Choroid plexus epithelial cell (primary cell): ENCODE measurements at regions not wholly inside any gene's neighbourhood (a gene's known extent, or its start where the extent isn't known, plus 50 kb on each side); places are given as distances from the start of the nearest gene placed in this dataset.
A peak's percentile ranks its signal among the peaks of the same experiment; 100 is the strongest.
"Not testable (repeated sequence)": the region's sequence is repeated elsewhere in the genome, so short reads cannot be mapped to it uniquely, and the experiment has no call there.

Experiments used
- DNase-seq: peaks from one replicate; pipeline ENCODE4 v3.0.0-alpha.2; 2010; ENCODE audit warnings: low read depth
- H3K4me3 ChIP-seq: 2 replicates; pipeline ENCODE4 v1.5.1; 2011; ENCODE audit warnings: low read depth, mild to moderate bottlenecking, control low read depth, low read length, moderate library complexity
- TF ChIP-seq, protein P1 (sequence below): conservative IDR thresholded peaks from 2 replicates; pipeline ENCODE4 v1.5.1; 2011; ENCODE audit warnings: low read depth, mild to moderate bottlenecking, control low read depth, inconsistent platforms, low read length, moderate library complexity

DNA sequence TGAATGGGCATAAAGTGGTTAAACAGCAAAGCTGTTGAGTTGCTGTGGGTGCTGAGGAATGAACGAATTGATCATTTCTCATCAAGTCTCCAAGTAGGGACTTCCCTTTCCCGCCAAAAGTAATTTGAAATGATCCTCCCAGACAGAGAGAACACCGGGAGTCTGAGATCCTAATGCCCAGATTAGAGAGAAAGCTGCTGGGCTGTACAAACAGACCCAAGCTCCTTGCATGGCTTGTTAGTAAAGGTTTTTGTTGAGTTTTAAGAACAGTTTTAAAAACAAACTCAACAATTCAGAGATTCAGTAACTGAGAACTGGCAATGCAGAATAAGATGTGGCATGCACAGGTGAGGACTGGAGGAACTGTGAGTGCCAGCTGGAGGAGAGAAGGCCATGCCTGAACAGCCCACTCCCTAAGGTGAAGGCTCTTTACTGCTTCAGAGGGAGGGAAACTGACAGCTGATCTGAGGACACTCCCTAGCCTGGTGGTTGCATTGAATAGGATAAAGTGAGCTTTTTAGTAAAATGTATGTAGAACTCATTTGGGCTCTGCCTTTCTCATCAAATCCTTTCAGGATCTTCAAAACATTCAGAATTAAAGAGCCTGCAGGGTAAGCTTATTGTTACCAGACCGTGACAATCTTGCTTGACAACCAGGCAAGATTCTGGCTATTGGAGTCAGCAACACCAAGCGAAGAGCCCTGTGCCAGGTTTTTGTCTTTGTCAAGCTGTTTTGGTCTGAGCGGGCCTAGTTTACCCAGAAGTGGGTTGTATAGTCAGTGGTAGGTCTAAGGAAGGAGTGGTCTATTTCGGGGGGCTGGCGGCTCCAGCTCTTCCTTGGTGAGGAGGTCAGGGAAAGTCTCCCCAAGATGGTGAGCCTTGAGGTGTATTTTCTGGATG, 63.2 kb upstream of the IGFBP5 start:
- TF ChIP-seq, protein P1, sequence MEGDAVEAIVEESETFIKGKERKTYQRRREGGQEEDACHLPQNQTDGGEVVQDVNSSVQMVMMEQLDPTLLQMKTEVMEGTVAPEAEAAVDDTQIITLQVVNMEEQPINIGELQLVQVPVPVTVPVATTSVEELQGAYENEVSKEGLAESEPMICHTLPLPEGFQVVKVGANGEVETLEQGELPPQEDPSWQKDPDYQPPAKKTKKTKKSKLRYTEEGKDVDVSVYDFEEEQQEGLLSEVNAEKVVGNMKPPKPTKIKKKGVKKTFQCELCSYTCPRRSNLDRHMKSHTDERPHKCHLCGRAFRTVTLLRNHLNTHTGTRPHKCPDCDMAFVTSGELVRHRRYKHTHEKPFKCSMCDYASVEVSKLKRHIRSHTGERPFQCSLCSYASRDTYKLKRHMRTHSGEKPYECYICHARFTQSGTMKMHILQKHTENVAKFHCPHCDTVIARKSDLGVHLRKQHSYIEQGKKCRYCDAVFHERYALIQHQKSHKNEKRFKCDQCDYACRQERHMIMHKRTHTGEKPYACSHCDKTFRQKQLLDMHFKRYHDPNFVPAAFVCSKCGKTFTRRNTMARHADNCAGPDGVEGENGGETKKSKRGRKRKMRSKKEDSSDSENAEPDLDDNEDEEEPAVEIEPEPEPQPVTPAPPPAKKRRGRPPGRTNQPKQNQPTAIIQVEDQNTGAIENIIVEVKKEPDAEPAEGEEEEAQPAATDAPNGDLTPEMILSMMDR = no peak
- no peak for DNase-seq
- H3K4me3 ChIP-seq = no peak overlapping the region

DNA sequence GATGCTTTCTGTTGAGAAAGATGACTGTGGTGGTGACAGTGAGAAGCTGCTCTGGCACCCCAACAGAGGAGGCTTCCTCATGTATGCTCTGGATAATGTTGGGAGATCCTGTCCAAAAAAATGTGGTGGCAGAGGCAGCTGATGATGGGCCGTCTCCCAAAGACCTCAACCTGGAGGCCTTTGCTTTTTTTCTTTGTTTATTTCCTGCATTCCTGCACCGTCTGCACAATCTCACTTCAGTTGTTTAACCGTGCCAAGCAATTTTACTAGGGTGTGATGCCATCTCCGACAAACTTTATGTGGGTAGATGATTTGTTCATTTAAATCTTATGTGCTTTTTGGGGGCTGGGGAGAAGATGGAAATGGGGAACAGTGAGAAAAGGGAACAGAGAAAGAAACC, 62.2 kb upstream of the IGFBP5 start:
- H3K4me3 ChIP-seq = no peak overlapping the region
- DNase-seq = no peak
- TF ChIP-seq, protein P1 = no peak

DNA sequence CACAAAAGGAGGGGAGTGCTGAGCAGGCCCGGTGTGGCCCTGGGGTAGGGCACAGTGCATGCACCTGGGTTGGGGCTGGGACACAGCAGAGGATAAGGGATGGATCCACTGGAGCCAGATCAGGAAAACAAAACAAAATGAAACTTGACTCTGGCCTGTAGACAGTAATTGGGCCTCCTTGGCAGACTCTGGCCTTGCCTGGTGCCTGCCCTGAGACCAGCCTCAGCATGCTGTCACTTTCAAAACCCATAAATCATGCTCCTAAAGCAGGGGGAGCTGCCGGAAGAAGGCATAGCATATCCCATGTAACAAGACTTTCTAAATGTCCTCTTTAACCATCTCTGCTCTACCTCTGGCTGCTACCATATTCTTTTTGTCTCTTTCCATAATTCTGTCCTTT, 61.1 kb upstream of the IGFBP5 start:
- TF ChIP-seq, protein P1 = no peak
- H3K4me3 ChIP-seq = no peak overlapping the region
- DNase-seq = no peak

GRCh38 chr2:216754812-216755211, 59.5 kb upstream of the IGFBP5 start:
- H3K4me3 ChIP-seq = no peak overlapping the region
- no peak for DNase-seq
- TF ChIP-seq, protein P1 = no peak

DNA sequence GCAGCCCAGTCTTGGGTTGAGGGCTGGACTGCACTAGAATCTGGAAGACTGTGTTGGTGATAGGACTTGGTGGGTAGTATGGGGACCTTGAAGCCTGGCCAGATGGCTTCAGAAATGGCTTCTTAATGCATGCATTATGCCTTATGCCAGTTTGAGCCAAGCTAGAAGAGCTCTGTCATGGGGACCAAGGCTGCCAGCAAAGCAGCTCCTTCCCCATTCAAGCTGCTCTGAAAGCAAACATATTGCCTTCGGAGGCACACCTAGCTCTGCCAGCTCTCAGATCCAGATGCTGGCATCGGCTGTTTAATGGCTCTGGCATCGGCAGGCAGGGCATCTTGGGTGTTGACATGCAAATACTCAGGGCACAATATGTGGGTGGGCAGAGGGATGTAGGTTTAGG, 59.0 kb upstream of the IGFBP5 start:
- H3K4me3 ChIP-seq = no peak overlapping the region
- TF ChIP-seq, protein P1 = no peak
- no peak for DNase-seq

- TF ChIP-seq, protein P1 = no peak
- DNase-seq = peak; percentile 8
- H3K4me3 ChIP-seq = no peak overlapping the region
Measured at GRCh38 chr2:216752855-216753505, 57.6 kb upstream of the IGFBP5 start.

DNA sequence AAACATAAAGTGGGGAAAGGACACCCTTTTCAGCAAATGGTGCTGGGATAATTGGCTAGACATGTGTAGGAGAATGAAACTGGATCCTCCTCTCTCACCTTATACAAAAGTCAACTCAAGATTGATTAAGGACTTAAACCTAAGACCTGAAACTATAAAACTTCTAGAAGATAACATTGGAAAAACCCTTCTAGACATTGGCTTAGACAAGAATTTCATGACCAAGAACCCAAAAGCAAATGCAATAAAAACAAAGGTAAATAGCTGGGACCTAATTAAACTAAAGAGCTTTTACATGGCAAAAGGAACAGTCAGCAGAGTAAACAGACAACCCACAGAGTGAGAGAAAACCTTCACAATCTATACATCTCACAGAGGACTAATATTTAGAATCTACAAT, 55.4 kb upstream of the IGFBP5 start:
- not testable (repeated sequence) for DNase-seq, H3K4me3 ChIP-seq

GRCh38 chr2:216746268-216746667, 50.9 kb upstream of the IGFBP5 start:
- not testable (repeated sequence) for DNase-seq, H3K4me3 ChIP-seq
